SKM-1 treated with dmso at 0.1 percent for 144 hours (cell line): ENCODE measurements at regions not wholly inside any gene's neighbourhood (a gene's known extent, or its start where the extent isn't known, plus 50 kb on each side); places are given as distances from the start of the nearest gene placed in this dataset.
"Not testable (repeated sequence)": the region's sequence is repeated elsewhere in the genome, so short reads cannot be mapped to it uniquely, and the experiment has no call there.

Experiments
- DNase-seq: peaks from one replicate; lab custom pipeline; 2025; ENCODE audit not compliant: unreplicated experiment; lab: John Stamatoyannopoulos, UW

DNA sequence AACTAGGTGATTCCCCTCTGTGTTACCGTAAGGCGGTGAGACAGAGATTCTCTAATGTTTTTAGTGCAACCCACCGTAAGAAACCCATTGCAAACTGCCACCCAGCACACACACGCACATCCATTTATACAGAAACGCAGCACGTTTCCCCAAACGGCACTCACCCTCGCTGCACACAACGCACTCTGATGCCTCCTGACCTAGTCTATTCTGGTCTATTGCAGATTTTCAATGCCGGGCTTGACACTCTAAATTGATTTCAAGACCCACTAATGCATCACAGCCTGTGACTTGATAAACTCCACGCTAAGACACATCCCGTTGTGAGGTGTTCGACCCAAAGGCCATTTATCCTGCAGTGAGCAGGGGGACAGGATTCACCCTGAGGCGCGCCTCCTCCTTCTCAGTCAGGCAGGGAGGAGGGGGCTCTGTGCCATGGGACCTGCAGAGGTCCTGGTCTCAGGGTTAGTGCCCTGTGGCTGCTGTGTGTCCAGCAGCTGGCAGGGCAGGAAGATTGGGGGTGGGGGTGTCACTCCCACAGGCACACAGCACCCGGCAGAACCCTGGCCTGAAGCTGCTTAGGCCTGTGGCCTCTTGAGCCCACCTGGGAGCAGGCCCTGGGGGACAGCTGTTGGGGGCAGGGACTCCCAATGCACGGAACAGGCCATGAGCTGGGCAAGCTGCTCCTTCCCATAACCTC is 335.6 kb downstream of the PREX1 start:
- no peak for DNase-seq

DNA sequence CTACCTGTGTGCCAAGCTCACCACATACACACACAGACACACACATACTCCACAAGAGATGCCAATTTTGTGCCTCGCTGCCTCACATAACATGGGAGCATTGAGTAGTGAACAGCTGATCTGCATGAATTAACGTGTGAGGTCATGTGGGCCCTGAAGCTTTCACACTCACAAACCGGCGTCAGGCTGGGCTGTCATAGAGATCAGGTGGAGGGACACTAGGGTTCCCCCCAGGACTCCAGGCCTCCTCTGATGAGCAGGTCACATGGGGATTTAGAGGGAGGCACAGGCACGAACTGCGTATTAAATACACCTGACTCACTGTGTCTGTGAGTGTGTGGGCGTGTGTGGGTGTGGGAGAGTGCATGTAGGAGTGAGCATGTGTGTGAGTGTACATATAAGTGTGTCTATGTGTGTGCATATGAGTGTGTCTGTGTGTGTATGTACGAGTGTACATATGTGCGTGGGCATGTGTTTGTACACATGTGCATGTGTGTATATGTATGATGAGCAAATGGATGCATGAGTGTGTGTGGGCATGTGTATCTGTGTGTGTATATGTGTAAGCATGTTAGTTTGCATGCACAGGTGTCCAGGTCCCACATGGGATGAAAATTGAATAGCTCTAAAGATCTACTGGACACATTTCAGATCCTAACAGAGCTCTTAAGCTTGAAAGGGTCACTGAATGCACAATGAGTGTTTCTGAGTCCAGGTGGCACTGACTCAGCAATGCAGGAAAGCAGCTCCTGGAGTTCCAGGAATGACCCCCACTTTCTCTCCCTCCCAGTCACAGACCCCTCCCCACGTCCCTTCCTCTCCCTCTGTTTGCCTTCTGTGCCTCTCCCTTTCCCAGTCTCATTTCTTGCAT is 336.6 kb downstream of the PREX1 start:
- no peak for DNase-seq

- DNase-seq = not testable (repeated sequence)
These were observed 337.5 kb downstream of the PREX1 start for GRCh38 chr20:48490341-48490740.

DNA sequence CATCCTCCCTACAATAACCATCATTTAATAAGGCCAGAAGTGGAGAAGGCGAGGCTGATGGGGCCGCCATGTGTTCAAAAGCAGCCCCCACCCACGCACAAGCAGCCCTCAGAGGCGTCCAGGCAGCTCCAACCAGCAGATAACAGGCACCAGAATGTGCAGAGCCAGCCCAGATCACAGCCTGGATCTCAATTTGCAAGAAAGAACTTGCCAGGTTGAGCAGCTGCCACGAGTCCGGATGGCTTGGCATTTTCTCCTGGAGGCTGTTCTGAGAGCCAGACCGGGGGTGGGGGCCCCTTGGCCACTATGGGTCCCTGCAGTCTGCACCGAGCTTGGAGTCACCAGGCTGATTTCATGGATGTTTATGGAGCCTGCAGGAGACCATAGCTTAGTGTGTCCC is 338.1 kb downstream of the PREX1 start:
- DNase-seq = no peak

DNA sequence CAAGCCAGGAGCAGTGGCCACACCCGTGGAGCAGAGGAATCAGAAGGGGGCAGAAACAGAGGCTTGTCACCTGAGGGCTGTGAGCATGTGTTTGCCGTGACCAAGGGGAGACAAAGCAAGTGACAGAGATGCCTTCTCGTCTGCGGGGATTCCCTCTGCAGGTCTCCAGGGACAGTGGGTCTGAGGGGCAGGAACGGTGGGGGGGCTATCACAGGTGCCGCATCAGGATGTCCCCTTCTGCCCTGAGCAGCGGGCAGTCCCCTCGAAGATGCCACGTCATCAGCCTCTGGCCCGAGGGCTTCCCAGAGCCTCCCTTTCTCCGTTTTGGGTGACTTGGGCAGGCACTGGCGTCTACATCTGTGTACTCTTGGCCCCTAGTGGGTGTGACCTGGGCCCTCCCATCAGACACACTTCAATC is 338.7 kb downstream of the PREX1 start:
- DNase-seq = no peak

DNA sequence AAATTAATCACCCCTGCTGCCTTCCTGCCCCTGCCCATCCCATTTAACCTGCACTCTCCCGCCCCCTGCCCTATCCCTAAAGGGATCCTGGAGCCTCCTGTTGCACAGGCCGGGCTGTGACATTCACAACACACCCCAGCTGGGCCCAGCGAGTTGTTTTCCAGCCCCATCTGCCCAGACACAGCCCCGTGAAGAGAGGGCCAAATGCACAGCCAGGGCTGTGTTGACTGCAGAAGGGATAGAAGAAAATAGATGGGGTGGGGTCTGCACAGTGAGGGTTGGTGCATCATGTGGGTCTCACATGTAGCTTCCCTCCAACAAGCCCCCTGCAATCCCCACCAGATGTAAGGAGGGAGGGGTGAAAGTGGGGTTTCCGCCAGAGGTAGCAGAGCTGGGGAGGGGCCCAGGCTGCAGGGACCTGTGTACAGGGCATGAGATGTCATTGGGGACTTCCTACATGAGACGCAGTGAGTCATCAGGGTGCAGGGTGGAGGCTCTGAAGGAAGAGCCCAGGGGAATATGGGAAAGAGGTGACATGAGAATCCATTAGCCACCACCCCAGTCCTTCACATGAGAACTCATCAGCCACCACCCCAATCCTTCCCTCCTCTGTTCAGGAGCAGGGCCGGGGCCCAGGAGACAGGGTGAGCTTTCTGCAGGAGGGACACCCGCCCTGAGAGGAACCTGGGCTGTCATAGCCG is 339.3 kb downstream of the PREX1 start:
- DNase-seq = not testable (repeated sequence)

- DNase-seq = no peak
These were observed 341.7 kb downstream of the PREX1 start for GRCh38 chr20:48486065-48486464.

GRCh38 chr20:48485153-48485552 is 342.6 kb downstream of the PREX1 start:
- not testable (repeated sequence) for DNase-seq

DNA sequence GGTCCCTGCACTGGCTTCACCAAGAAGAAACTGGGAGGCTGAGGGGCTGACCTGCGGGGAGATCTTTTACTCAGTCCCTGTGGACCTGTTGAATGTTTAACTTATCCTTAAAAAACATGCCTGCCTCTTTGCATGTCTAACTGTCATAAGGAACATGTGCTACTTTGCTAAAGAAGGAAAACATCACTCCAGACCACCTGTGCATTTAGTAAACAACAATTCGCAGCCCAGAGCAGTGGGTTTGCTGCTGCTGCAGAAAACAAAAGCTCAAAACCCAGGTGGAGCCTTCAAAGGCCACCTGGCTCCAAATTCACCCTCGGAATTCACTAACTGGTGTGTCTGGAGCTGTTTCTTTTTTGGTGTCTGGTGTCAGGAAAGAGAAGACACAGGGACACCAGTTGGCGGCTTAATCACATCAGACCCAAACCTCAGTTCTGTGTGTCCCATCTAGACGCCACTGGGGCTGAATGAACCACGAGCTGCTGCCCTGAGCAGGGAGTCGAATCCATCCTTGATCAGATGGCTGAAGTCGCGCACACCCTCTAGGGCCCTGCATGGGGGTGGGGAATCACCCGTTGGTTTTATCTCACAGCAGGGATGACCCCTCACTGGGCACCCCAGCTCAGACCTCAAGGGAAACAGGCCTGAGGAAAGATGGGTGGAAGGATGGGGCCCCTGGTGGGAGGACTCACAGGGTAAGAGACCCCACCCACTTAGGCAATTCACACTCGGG is 344.3 kb downstream of the PREX1 start:
- DNase-seq = no peak

DNA sequence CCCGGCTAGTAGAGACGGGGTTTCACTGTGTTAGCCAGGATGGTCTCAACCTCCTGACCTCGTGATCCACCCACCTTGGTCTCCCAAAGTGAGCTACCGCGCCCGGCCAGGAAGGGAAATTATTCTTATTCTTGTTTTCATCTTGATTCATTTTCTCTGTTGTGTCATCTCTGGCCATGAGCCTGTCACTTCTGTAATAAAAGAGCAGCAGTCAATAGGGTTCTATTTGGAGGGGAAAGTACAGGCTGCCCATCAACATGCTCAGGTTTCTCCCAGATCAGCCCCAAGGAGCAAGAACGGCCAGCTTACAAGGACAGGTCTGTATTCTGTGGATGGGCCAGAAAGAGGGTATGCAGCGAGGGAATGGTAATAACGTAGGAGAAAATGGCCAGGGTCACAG is 345.0 kb downstream of the PREX1 start:
- no peak for DNase-seq

DNA sequence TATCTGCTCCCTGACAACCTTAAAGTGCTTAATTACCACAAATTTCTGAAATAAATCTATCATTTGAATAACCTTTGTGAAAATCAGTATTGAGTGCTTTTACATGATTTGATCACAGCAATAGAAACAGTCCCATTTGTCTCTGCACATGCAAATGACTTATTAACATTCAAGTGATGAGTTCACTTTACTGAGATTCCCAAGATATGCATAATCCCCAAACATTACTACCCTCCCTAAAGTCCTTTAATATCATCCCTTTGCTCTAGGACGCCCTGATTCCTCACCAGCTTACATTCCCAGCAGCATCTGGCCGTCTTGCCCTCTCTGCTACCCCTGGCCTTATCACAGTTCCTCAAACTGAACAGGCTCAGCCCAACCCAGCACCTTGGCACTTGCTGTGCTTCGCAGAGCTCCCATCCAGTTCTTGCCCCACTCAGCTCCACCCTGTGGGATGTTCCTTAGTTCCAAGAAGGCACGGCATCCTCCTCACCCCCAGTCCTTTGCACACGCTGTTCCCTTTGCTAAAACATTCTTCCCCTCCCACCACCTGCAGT is 347.5 kb downstream of the PREX1 start:
- no peak for DNase-seq

- DNase-seq = no peak
These were observed 348.8 kb downstream of the PREX1 start for GRCh38 chr20:48478806-48479585.

- no peak for DNase-seq
These were observed 349.4 kb downstream of the PREX1 start for GRCh38 chr20:48478370-48478769.

DNA sequence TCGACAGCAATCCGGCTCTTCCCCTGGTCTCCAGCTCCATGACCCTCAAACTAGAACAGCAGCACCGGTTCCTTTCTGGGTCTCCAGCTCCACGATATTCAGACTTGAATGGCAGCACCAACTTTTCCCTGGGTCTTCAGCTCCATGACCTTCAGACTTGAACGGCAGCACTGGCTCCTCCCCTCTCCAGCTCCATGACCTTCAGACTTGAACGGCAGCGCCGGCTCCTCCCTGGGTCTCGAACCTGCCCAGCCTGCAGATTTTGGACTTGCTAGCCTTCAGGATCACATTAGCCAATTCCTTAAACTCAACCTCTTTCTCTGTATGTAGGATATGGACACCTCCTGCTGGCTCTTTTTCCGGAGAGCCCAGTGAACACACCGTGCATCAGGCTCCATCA is 350.9 kb downstream of the PREX1 start:
- DNase-seq = no peak

DNA sequence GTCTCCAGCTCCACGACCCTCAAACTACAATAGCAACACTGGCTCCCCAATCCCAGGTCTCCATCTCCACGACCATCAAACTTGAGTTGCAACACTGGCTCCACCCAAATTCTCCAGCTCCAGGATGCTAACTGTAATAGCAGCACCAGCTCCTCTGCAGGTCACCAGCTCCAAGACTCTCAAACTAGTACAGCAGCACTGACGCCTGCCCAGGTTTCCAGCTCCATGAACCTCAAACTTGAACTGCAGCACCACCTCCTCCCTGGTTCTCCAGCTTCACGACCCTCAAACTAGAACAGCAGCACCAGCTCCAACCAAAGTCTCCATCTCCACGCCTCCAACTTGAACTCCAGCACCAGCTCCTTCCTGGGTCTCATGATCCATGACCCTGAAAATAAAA is 353.8 kb downstream of the PREX1 start:
- no peak for DNase-seq

GRCh38 chr20:48471759-48472408 is 355.9 kb downstream of the PREX1 start:
- no peak for DNase-seq

DNA sequence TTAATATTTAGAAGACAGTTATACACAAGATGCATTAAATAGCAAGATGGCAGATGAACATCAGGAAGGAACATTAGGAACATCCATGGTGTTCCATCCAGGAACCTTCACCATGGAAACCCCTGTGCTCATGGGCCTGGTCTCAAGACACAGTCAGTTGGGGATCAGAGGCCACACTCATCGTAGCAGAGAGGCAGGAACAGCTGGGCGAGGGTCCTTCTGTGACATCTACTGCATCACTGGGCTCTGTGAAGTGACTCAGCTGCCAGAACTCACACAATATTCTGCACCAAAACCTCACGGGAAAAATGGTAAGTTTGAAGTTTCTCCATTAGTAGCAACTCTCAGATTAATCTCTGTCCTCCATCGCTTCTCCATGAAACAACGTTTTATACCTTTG is 356.6 kb downstream of the PREX1 start:
- no peak for DNase-seq

GRCh38 chr20:48470141-48470540 is 357.7 kb downstream of the PREX1 start:
- no peak for DNase-seq

DNA sequence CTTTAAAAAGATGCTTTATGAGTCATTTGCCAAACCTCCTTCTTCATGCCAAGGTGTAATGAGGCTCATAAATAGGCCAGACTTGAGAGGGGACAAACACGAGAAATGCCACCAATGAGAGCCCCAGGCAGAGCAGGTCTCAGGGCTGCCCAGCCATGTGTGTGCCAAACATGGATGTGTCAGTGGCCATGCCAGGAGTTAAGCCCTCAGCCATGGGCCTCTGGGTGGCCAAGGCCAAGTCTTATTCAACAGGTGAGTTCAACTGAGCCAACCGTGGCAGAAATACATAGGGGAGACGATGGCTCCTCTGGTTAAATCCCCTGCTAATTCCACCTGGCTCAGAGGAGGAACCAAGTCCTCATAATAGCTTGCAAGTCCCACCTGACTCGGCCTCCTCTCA is 358.8 kb downstream of the PREX1 start:
- DNase-seq = no peak

- no peak for DNase-seq
These were observed 359.2 kb downstream of the PREX1 start for GRCh38 chr20:48468571-48468970.
